Pulmonary artery endothelial cell (primary cell): ENCODE measurements at regions not wholly inside any gene's neighbourhood (a gene's known extent, or its start where the extent isn't known, plus 50 kb on each side); places are given as distances from the start of the nearest gene placed in this dataset.
"Not testable (repeated sequence)": the region's sequence is repeated elsewhere in the genome, so short reads cannot be mapped to it uniquely, and the experiment has no call there.

Experiments used
- DNase-seq: peaks from one replicate; pipeline ENCODE4 v3.0.0-alpha.2; 2011; ENCODE audit warnings: low read depth, low spot score

GRCh38 chr20:47908361-47909035, 123.2 kb upstream of the SULF2 start:
- not testable (repeated sequence) for DNase-seq

- DNase-seq, result not testable (repeated sequence)
Observed at GRCh38 chr20:47907951-47908350, 122.7 kb upstream of the SULF2 start.

- DNase-seq, result no peak
Observed at GRCh38 chr20:47907031-47907675, 121.9 kb upstream of the SULF2 start.

DNA sequence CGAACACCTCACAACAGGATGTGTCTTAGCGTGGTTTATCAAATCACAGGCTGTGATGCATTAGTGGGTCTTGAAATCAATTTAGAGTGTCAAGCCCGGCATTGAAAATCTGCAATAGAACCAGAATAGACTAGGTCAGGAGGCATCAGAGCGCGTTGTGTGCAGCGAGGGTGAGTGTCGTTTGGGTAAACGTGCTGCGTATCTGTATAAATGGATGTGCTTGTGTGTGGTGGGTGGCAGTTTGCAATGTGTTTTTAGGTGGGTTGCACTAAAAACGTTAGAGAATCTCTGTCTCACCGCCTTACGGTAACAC, 121.0 kb upstream of the SULF2 start:
- no peak for DNase-seq

DNA sequence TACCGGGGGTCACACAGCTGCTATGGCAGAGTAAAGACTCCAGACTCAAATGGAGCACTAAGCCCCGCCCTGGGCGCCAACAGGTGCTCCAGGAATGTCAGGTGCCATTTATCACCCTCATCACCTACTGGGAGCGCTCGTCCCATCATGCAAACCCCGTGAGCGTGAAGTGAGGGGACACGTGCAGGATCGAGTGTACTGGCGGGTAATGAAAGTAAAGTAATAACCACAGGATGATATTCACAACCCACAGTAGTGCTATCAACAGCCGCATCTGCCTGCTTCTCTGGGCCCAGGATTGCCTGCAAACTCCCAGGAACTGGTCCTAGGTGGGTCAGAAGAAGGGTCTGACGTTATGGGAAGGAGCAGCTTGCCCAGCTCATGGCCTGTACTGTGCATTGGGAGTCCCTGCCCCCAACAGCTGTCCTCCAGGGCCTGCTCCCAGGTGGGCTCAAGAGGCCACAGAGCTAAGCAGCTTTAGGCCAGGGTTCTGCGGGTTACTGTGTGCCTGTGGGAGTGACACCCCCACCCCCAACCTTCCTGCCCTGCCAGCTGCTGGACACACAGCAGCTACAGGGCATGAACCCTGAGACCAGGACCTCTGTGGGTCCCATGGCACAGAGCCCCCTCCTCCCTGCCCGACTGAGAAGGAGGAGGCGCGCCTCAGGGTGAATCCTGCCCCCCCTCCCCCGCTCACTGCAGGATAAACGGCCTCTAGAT, 120.5 kb upstream of the SULF2 start:
- no peak for DNase-seq

GRCh38 chr20:47903009-47903408, 117.7 kb upstream of the SULF2 start:
- not testable (repeated sequence) for DNase-seq

- not testable (repeated sequence) for DNase-seq
Observed at GRCh38 chr20:47899313-47899712, 114.0 kb upstream of the SULF2 start.

GRCh38 chr20:47897461-47897860, 112.2 kb upstream of the SULF2 start:
- DNase-seq, result no peak

- DNase-seq, result not testable (repeated sequence)
Observed at GRCh38 chr20:47892681-47893080, 107.4 kb upstream of the SULF2 start.

GRCh38 chr20:47890708-47891107, 105.4 kb upstream of the SULF2 start:
- DNase-seq, result not testable (repeated sequence)

DNA sequence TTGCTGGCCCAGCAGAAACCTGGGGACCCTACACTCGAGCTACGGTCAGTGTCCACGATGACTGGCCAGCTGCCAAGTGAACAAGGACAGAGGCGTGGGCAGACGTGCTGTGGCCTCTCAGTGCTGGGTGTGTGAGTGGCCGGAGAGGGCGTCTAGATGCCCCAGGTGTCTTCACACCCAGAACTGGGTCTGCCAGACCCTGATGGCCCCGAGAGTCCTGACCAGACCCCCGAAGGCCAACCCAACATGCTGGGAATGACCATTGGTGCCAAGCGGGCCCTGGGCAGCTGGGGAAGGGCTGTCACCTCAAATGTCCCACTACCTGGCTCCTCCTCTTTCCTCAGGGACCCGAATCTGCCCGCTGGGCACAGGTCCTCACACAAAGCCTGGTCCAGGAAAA, 104.5 kb upstream of the SULF2 start:
- not testable (repeated sequence) for DNase-seq

DNA sequence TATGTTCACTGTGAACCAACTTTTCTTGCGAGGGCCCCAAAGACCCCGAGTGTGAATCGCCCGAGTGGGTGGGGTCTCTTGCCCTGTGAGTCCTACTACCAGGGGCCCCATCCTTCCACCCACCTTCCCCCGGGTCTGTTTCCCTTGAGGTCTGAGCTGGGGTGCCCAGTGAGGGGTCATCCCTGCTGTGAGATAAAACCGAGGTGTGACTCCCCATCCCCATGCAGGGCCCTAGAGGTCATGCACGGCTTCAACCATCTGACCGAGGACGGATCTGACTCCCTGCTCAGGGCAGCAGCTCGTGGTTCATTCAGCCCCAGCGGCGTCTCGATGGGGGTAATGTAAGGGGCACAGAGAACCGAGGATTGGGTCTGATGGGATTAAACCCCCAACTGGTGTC, 103.1 kb upstream of the SULF2 start:
- DNase-seq, result no peak

- DNase-seq, result no peak
Observed at GRCh38 chr20:47887477-47888080, 102.3 kb upstream of the SULF2 start.

GRCh38 chr20:47887064-47887463, 101.8 kb upstream of the SULF2 start:
- no peak for DNase-seq

- no peak for DNase-seq
Observed at GRCh38 chr20:47886454-47887041, 101.3 kb upstream of the SULF2 start.

DNA sequence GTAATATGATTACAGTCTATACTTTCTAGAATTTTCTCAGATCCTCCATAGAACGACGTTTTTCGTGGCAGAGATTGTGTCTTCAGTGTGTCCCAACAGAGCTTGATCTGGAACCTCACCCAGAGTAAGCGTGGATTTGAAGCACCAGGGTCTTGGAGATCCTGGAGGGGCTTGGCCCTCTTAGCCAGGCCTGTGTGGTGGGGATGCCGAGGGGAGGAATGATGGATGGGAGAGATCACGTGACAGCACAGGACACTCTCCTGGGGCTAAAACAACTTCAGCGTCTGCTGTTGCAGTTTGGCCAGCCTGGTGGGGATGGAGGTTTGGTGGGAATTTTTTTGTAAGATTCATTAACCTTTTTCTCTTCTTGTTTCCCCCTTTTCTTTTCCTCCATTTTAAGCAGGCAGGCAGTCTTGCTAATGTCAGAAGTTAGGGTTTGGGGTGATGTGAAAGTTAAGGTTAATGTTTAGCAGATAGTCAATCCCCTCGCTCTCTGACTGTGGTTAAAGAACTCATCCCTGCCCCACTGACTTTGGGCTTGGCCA, 100.7 kb upstream of the SULF2 start:
- no peak for DNase-seq

GRCh38 chr20:47883940-47884339, 98.7 kb upstream of the SULF2 start:
- DNase-seq, result not testable (repeated sequence)

GRCh38 chr20:47883186-47883585, 97.9 kb upstream of the SULF2 start:
- no peak for DNase-seq

GRCh38 chr20:47879771-47880170, 94.5 kb upstream of the SULF2 start:
- DNase-seq, result no peak

- peak; percentile 72 for DNase-seq
Observed at GRCh38 chr20:47878601-47879027, 93.3 kb upstream of the SULF2 start.

- DNase-seq, result no peak
Observed at GRCh38 chr20:47876311-47877088, 91.2 kb upstream of the SULF2 start.
